DMS153 treated with DMSO at 0.1 percent for 48 hours (cell line): ENCODE measurements at regions not wholly inside any gene's neighbourhood (a gene's known extent, or its start where the extent isn't known, plus 50 kb on each side); places are given as distances from the start of the nearest gene placed in this dataset.
A peak's percentile ranks its signal among the peaks of the same experiment; 100 is the strongest.
"Not testable (repeated sequence)": the region's sequence is repeated elsewhere in the genome, so short reads cannot be mapped to it uniquely, and the experiment has no call there.

Experiments
- DNase-seq: peaks from one replicate; lab custom pipeline; 2025; ENCODE audit not compliant: unreplicated experiment; lab: John Stamatoyannopoulos, UW

GRCh38 chrX:120753413-120754251 is 122.0 kb downstream of the CT47B1 start:
- DNase-seq, result no peak

- DNase-seq, result no peak
Observed at GRCh38 chrX:120752431-120753082, 122.7 kb upstream of the C1GALT1C1 start.

DNA sequence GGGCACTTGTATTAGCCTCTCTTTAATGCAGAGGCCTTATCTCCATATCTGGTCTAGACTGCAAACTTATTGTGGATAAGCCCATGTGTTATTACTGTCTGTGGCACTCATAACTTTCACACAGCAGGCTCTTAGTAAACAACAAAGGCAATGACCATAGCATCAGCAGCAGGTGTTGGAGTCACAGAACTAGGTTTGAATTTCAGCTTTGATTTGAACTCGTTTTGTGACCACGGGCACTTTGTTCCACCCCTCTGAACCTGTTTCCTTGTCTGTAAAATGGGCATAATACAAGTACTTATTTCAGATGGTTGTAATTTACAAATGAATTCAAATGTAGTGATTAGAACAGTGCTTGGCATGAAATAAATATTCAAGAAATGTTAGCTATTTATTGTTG is 121.8 kb upstream of the C1GALT1C1 start:
- DNase-seq, result peak; percentile 12

DNA sequence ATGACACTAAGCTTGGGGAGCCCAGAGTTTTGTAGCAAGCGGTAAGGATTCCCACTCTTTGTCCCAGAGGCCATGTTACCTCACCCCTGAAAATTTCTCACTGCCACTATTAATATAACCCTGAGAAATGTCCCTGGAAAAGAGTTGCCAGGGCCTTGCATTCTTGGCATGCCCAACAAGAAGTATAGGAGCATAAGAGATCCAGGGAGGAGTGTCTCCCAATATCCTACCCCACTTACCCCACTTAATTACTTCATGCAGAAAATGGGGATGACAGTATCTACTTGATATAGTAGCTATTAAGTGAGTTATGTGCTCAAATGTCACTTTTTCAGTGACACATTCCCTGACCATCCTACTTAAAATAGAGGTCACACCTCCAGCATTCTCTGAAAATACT is 120.5 kb upstream of the C1GALT1C1 start:
- DNase-seq, result no peak

DNA sequence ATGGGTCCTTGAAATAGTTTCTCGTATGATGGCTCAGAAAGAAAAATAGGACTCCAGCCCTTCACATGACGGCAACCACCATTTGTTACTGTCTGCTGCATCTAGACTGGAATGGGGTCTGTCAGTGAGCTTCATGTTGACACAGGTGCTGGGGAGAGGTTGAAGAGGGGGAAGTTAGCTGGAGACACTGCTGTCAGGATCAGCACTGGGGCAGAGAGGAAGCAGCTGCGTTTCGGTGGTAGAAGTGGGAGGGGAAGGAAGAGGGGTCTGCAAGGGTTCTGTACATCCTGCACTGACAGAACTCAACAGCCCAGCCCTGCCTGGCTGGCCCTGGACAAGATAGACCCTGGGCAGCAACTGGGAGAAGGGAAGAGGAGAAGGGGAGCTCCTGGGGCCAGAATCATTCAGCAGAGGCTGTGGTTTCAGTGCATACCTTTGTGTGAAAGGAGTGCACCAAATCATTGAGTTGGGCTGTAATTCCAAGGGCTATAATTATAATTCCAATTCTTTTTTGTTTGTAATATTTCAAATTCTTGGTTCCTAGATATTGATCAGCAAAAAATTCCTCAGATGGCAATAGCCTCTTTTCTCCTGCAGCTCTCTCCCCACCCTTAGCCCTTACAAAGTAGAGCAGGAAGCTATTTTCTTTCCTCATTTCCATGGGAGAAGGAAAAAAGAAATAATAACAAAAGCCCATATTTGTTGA is 119.4 kb upstream of the C1GALT1C1 start:
- peak; percentile 53 for DNase-seq

GRCh38 chrX:120746153-120746552 is 116.3 kb upstream of the C1GALT1C1 start:
- no peak for DNase-seq

DNA sequence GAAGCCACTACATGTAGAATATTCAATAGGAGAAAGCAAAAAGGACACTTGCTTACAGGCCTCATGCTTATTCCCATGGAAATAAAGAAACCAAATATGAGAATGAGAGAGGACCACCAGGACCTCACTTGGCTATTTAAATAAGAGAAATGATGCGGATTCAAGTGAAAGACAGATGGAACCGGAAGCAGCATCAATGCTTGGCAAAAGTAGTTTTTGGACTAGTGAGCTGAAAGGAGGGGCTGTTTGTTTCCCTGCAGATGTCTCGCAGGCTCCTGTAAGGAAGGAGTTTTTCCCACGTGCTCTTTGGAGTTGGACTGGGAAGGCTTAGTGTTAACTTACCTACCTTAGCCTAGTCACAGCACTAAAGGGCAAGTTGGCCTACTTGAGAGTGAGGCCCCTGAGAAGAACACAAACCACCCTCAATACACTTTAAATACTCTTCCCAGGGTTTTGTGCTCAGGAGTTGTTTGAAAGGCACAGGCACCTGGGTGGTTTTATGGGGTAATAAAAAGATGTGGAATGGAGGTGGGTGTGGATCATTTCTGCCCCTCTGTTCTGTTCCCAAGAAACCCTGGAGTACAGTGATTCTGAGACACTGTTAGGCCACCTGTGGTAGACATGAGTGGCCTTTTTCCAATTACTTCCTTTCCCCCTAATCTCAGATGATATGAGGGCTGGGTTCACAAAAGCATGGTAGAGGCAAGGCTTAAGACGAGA is 113.3 kb upstream of the C1GALT1C1 start:
- DNase-seq, result no peak

DNA sequence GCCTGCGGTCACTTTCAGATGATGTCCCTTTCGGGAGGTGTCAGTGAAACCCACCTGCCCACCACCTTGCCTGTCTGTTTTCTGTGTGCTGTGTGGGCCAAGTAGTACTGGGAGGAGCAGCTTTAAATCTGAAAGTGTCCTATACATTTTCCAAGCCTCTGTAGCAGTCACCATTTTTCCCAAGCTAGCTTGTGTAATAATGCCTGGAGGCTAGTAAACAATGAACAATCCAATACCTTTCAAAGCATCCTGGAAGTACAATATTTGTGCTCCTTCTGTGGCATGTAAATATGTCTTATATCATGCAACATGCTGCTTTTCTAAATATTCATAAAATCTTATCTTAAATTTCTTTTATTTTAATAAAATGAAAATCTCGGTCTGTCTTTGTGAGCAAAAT is 111.6 kb upstream of the C1GALT1C1 start:
- DNase-seq, result no peak

GRCh38 chrX:120740072-120740471 is 110.2 kb upstream of the C1GALT1C1 start:
- DNase-seq, result no peak

DNA sequence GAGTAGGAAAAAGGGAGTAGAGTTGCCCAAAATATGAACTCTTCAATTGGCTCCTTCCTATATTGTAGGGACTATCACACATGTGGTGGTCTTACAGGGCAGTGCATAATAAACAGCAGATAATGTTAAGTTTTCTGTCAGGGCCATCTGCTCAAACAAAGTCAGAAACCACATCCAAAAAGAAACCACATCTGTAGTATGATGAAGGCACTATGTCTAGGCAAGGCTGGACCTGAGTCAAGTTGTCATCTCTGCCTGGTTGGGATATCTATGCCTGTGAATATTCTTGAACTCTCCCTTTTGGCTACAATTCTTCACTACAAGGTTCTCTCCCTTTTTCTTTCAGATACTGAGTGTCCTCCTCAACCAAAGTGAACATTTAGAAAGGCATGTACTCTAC is 109.4 kb upstream of the C1GALT1C1 start:
- DNase-seq, result no peak

DNA sequence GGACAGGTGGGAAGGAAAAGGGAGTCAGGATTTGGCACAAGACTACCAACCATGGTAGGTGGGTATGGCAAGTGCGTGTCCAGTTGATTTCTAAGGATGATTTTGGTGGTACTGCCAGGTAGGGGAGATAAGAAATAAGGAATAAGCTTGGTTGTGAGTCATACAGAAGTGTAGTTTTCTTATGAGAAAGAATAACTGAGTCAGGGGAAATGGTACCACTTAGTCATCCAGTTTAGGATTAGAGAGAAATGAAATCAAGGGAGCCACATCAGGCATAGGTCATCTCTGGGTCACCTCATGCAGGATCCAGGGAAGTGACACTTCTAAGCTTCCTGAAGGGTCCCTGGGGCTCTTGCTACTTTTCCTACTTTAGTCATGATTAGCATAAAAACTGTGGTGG is 107.1 kb upstream of the C1GALT1C1 start:
- no peak for DNase-seq

DNA sequence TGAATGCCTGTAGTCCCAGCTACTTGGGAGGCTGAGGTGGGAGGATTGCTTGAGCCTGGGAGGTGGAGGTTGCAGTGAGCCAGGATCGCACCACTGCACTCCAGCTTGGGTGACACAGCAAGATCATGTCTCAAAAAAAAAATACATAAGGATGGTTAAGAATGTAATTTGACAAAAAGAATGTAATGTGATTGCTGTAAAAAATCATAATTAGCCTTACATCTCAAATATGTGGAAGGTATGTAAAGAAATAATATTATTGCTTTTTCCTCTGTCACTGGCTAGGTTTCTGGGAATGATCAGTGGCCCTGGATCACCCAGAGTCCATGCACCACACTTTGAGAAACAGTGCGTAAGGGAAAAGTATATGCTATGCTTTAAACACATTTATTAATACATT is 106.1 kb upstream of the C1GALT1C1 start:
- no peak for DNase-seq

DNA sequence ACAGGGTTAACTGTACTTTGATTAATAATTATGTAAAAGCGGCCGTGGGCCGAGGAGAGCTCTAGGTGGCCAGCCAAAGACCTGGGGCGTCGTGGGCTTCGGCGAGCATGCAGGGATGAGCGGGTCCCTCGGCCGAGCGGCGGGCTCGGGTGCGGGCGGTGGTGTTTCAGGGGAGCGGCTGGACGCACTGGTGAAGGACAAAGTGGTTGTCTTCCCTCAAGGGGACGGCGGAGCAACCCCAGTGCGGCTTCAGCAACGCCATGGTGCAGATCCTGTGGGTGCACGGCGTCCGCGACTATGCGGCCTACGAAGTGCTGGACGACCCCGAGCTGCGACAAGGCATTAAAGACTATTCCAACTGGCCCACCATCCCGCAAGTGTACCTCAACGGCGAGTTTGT is 103.0 kb upstream of the C1GALT1C1 start:
- no peak for DNase-seq

DNA sequence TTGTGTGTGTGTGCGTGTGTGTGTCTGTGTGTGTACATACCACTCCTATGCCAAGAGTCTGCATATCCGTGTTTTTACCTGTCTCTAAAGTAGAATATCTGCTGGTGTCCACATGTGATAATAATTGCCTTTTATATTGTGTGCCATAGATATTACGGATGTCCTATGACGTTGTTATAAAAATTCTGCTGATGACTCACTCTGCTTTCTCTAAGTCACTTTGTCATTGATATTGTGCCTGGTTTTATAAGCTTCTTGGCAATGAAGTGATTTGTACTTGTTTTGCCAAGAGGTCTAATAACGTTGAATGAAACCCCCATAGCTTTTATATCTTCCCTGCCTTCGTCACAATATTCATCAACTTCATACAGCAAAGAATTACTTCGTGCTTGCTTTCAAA is 102.6 kb upstream of the C1GALT1C1 start:
- no peak for DNase-seq

DNA sequence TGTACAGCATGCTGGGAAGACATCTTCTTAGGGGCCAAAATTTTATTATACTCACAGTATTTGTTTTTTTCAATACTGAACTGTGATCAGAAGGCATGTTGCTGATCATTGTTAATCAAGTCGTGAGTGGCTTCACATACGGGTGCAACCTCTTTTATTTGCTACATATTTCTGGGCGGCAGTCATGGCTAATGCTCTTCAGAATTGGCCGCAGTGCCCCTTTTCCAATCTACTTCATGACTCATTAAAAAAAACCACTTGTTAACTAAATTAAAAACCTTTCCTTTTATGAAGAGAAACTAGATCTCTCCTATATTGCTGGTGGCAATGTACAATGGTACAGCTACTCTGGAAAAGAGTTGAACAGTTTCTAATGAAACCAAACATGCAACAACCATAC is 101.5 kb upstream of the C1GALT1C1 start:
- no peak for DNase-seq

- DNase-seq, result not testable (repeated sequence)
Observed at GRCh38 chrX:120729506-120730255, 99.8 kb upstream of the C1GALT1C1 start.

- no peak for DNase-seq
Observed at GRCh38 chrX:120727911-120728310, 98.1 kb upstream of the C1GALT1C1 start.

DNA sequence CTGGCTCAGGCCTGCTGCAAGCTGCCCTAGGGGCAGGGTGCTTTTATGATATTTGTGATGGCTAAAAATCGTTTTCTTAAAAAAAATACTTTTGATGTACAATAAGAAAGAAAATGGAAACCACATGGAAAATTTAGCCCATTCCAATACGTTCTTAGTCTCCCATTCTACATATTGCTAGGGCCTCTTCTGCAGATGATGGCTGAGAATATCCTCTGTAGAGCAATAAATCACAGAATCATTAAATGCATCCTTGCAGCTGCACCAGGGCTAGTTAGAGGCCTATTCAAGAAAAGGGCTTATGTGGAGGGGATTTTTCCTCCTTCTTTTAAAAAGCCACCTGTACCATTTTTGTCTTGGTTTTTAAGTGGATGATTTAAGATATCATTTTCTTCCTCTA is 97.6 kb upstream of the C1GALT1C1 start:
- DNase-seq, result no peak

GRCh38 chrX:120726294-120726693 is 96.4 kb upstream of the C1GALT1C1 start:
- DNase-seq, result no peak

- no peak for DNase-seq
Observed at GRCh38 chrX:120725874-120726273, 96.0 kb upstream of the C1GALT1C1 start.

DNA sequence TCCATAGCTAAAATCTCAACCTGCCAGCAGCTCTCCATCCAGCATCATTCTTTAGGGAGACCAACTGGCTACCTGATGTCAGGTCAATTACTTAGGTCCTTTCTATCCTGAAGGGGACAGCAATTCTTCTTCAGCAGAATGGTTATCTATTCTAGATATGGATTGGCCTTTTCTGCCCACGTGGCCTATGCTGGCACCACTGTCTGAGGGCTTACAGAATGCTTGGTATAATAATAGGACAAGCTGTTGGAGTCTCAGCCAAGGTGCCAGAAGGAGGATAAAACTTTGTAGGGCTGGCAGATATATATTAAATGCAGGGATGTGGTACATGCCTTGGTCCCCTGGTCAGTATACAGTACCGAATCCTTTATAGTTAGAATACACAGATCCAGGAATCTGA is 89.8 kb upstream of the C1GALT1C1 start:
- DNase-seq, result no peak
